NCI-H1694 (cell line): ENCODE measurements at regions not wholly inside any gene's neighbourhood (a gene's known extent, or its start where the extent isn't known, plus 50 kb on each side); places are given as distances from the start of the nearest gene placed in this dataset.

Experiments used
- DNase-seq: peaks from one replicate; lab custom pipeline; 2025; lab: John Stamatoyannopoulos, UW

GRCh38 chr1:106964495-106964894 lies 92.0 kb upstream of the PRMT6 start:
- no peak for DNase-seq

GRCh38 chr1:106968644-106969043 lies 87.8 kb upstream of the PRMT6 start:
- no peak for DNase-seq

- DNase-seq = no peak
Observed at GRCh38 chr1:106969731-106970130, 86.7 kb upstream of the PRMT6 start.

- DNase-seq = no peak
Observed at GRCh38 chr1:106972074-106972473, 84.4 kb upstream of the PRMT6 start.

- no peak for DNase-seq
Observed at GRCh38 chr1:106975944-106976343, 80.5 kb upstream of the PRMT6 start.

GRCh38 chr1:106978477-106979322 lies 77.8 kb upstream of the PRMT6 start:
- no peak for DNase-seq

GRCh38 chr1:106979371-106979770 lies 77.1 kb upstream of the PRMT6 start:
- DNase-seq = no peak

- DNase-seq = no peak
Observed at GRCh38 chr1:106980121-106980520, 76.4 kb upstream of the PRMT6 start.

- DNase-seq = no peak
Observed at GRCh38 chr1:106984801-106985200, 71.7 kb upstream of the PRMT6 start.

- no peak for DNase-seq
Observed at GRCh38 chr1:106986603-106987002, 69.9 kb upstream of the PRMT6 start.

GRCh38 chr1:106995970-106996369 lies 60.5 kb upstream of the PRMT6 start:
- DNase-seq = no peak

GRCh38 chr1:106998431-106999002 lies 58.0 kb upstream of the PRMT6 start:
- DNase-seq = no peak

- no peak for DNase-seq
Observed at GRCh38 chr1:107000902-107001301, 55.6 kb upstream of the PRMT6 start.

GRCh38 chr1:107003972-107004371 lies 52.5 kb upstream of the PRMT6 start:
- DNase-seq = no peak

- DNase-seq = no peak
Observed at GRCh38 chr1:107004421-107004820, 52.1 kb upstream of the PRMT6 start.
